Stimulated activated effector memory CD8-positive, alpha-beta T cell treated with anti-CD3 and anti-CD28 coated beads, Interleukin-12 subunit alpha, Interleukin-12 subunit beta, amount 100 ng/mL, for 72 hours (primary cell): ENCODE measurements at regions not wholly inside any gene's neighbourhood (a gene's known extent, or its start where the extent isn't known, plus 50 kb on each side); places are given as distances from the start of the nearest gene placed in this dataset.

ENCODE experiments used
- ATAC-seq: fragments of 150-1000 bp; cut with Tn5 transposase; 2 replicates; pipeline ENCODE4 v1.10.0; 2021
- DNase-seq, 2 donors: peaks; one replicate each; pipeline ENCODE4 v3.0.0; 2021 to 2022; ENCODE audit warnings: low spot score in 2 of 2
- H3K27ac Mint-ChIP-seq: one replicate; pipeline ENCODE4 v1.8.0; 2022; ENCODE audit warnings: mild to moderate bottlenecking, mixed read lengths
- H3K36me3 Mint-ChIP-seq: one replicate; pipeline ENCODE4 v1.8.0; 2022; ENCODE audit warnings: mild to moderate bottlenecking, mixed read lengths
- H3K4me1 Mint-ChIP-seq: one replicate; pipeline ENCODE4 v1.8.0; 2022; ENCODE audit warnings: mixed read lengths
- H3K4me3 Mint-ChIP-seq: one replicate; pipeline ENCODE4 v1.8.0; 2022; ENCODE audit warnings: mild to moderate bottlenecking, mixed read lengths
- H3K9me3 Mint-ChIP-seq: one replicate; pipeline ENCODE4 v1.8.0; 2022; ENCODE audit warnings: mixed read lengths

GRCh38 chr7:81618396-81619014 lies 151.3 kb downstream of the HGF start:
- Mint-ChIP-seq H3K4me1 (no peaks in the 10 kb centered on the region), H3K9me3 (peaks cover 22% of the 10 kb centered on the region), H3K36me3 (no peaks in the 10 kb centered on the region), H3K4me3 (no peak overlapping the region), H3K27ac (no peak overlapping the region)
- no peak for DNase-seq
- no peak for ATAC-seq

- Mint-ChIP-seq H3K9me3 (peaks cover 14% of the 10 kb centered on the region), H3K4me1 (no peaks in the 10 kb centered on the region), H3K4me3 (no peak overlapping the region), H3K36me3 (no peaks in the 10 kb centered on the region), H3K27ac (no peak overlapping the region)
- DNase-seq (no peak), ATAC-seq (no peak)
Measured at GRCh38 chr7:81616951-81617350, 152.9 kb downstream of the HGF start.

GRCh38 chr7:81611805-81612204 lies 158.0 kb downstream of the HGF start:
- H3K27ac Mint-ChIP-seq = no peak overlapping the region
- no peak for ATAC-seq

GRCh38 chr7:81611040-81611439 lies 158.8 kb downstream of the HGF start:
- Mint-ChIP-seq H3K4me1 (no peaks in the 10 kb centered on the region), H3K4me3 (no peak overlapping the region)
- ATAC-seq = no peak

More at GRCh38 chr7:81611805-81612204, 158.0 kb downstream of the HGF start:
- Mint-ChIP-seq H3K4me3 (no peak overlapping the region), H3K4me1 (no peaks in the 10 kb centered on the region), H3K9me3 (peaks cover 17% of the 10 kb centered on the region), H3K36me3 (no peaks in the 10 kb centered on the region)
- DNase-seq = no peak

GRCh38 chr7:81608748-81609382 lies 161.0 kb downstream of the HGF start:
- Mint-ChIP-seq H3K36me3 (no peaks in the 10 kb centered on the region), H3K4me1 (no peaks in the 10 kb centered on the region), H3K4me3 (no peak overlapping the region), H3K9me3 (peaks cover 13% of the 10 kb centered on the region), H3K27ac (no peak overlapping the region)
- DNase-seq = no peak
- ATAC-seq = no peak

More at GRCh38 chr7:81611040-81611439, 158.8 kb downstream of the HGF start:
- no peak for DNase-seq
- H3K9me3 Mint-ChIP-seq = peaks cover 17% of the 10 kb centered on the region
- no peak overlapping the region for H3K27ac Mint-ChIP-seq
- H3K36me3 Mint-ChIP-seq = no peaks in the 10 kb centered on the region

GRCh38 chr7:81607987-81608386 lies 161.9 kb downstream of the HGF start:
- Mint-ChIP-seq H3K27ac (no peak overlapping the region), H3K4me3 (no peak overlapping the region), H3K36me3 (no peaks in the 10 kb centered on the region), H3K4me1 (no peaks in the 10 kb centered on the region), H3K9me3 (peaks cover 13% of the 10 kb centered on the region)
- DNase-seq (no peak), ATAC-seq (no peak)

- Mint-ChIP-seq H3K4me1 (no peaks in the 10 kb centered on the region), H3K4me3 (no peak overlapping the region), H3K27ac (no peak overlapping the region), H3K9me3 (peaks cover 9% of the 10 kb centered on the region), H3K36me3 (no peaks in the 10 kb centered on the region)
- ATAC-seq (no peak), DNase-seq (no peak)
Measured at GRCh38 chr7:81606078-81606863, 163.6 kb downstream of the HGF start.

GRCh38 chr7:81605493-81605892 lies 164.4 kb downstream of the HGF start:
- H3K4me1 Mint-ChIP-seq = no peaks in the 10 kb centered on the region
- no peak overlapping the region for H3K4me3 Mint-ChIP-seq
- H3K27ac Mint-ChIP-seq = no peak overlapping the region
- DNase-seq = no peak
- ATAC-seq = no peak
- H3K9me3 Mint-ChIP-seq = peaks cover 9% of the 10 kb centered on the region
- no peaks in the 10 kb centered on the region for H3K36me3 Mint-ChIP-seq

GRCh38 chr7:81604808-81605174 lies 165.1 kb downstream of the HGF start:
- H3K4me3 Mint-ChIP-seq = no peak overlapping the region
- DNase-seq = no peak

GRCh38 chr7:81604075-81604807 lies 165.6 kb downstream of the HGF start:
- Mint-ChIP-seq H3K27ac (no peak overlapping the region), H3K9me3 (peaks cover 15% of the 10 kb centered on the region), H3K4me3 (no peak overlapping the region), H3K36me3 (no peaks in the 10 kb centered on the region), H3K4me1 (no peaks in the 10 kb centered on the region)
- DNase-seq = no peak
- no peak for ATAC-seq

More at GRCh38 chr7:81604808-81605174, 165.1 kb downstream of the HGF start:
- peaks cover 15% of the 10 kb centered on the region for H3K9me3 Mint-ChIP-seq
- H3K36me3 Mint-ChIP-seq = no peaks in the 10 kb centered on the region
- H3K4me1 Mint-ChIP-seq = no peaks in the 10 kb centered on the region
- H3K27ac Mint-ChIP-seq = no peak overlapping the region
- ATAC-seq = no peak

GRCh38 chr7:81600608-81601007 lies 169.2 kb downstream of the HGF start:
- no peak overlapping the region for H3K4me3 Mint-ChIP-seq
- no peaks in the 10 kb centered on the region for H3K4me1 Mint-ChIP-seq
- H3K9me3 Mint-ChIP-seq = peaks cover 11% of the 10 kb centered on the region
- H3K27ac Mint-ChIP-seq = no peak overlapping the region
- no peak for ATAC-seq
- H3K36me3 Mint-ChIP-seq = no peaks in the 10 kb centered on the region
- DNase-seq = no peak

- ATAC-seq = no peak
- H3K9me3 Mint-ChIP-seq = peaks cover 18% of the 10 kb centered on the region
- H3K4me1 Mint-ChIP-seq = no peaks in the 10 kb centered on the region
Measured at GRCh38 chr7:81598951-81599350, 170.9 kb downstream of the HGF start.

GRCh38 chr7:81594767-81595166 lies 175.1 kb downstream of the HGF start:
- no peak overlapping the region for H3K4me3 Mint-ChIP-seq
- DNase-seq (no peak), ATAC-seq (no peak)
- H3K36me3 Mint-ChIP-seq = no peaks in the 10 kb centered on the region
- H3K27ac Mint-ChIP-seq = no peak overlapping the region
- H3K9me3 Mint-ChIP-seq = peaks cover 21% of the 10 kb centered on the region
- H3K4me1 Mint-ChIP-seq = no peaks in the 10 kb centered on the region

More at GRCh38 chr7:81598951-81599350, 170.9 kb downstream of the HGF start:
- no peak overlapping the region for H3K4me3 Mint-ChIP-seq
- no peaks in the 10 kb centered on the region for H3K36me3 Mint-ChIP-seq
- DNase-seq = no peak
- H3K27ac Mint-ChIP-seq = no peak overlapping the region

- H3K36me3 Mint-ChIP-seq = no peaks in the 10 kb centered on the region
- no peak overlapping the region for H3K4me3 Mint-ChIP-seq
- ATAC-seq = no peak
- H3K27ac Mint-ChIP-seq = no peak overlapping the region
- H3K4me1 Mint-ChIP-seq = no peaks in the 10 kb centered on the region
- H3K9me3 Mint-ChIP-seq = peaks cover 26% of the 10 kb centered on the region
- DNase-seq = no peak
Measured at GRCh38 chr7:81590131-81590530, 179.7 kb downstream of the HGF start.

GRCh38 chr7:81584667-81585066 lies 185.2 kb downstream of the HGF start:
- DNase-seq (no peak), ATAC-seq (no peak)
- H3K27ac Mint-ChIP-seq = no peak overlapping the region
- H3K4me1 Mint-ChIP-seq = no peaks in the 10 kb centered on the region
- peaks cover 22% of the 10 kb centered on the region for H3K9me3 Mint-ChIP-seq
- no peaks in the 10 kb centered on the region for H3K36me3 Mint-ChIP-seq
- no peak overlapping the region for H3K4me3 Mint-ChIP-seq
